Right lobe of liver (tissue), 6 donors: ENCODE measurements at regions not wholly inside any gene's neighbourhood (a gene's known extent, or its start where the extent isn't known, plus 50 kb on each side); places are given as distances from the start of the nearest gene placed in this dataset.

Source experiments
- ATAC-seq, 4 donors: fragments of 200-7000 bp; cut with Tn5 transposase; one replicate each; pipeline ENCODE4 v1.9.1; 2020; ENCODE audit warnings: mild to moderate bottlenecking in 4 of 4, moderate library complexity in 4 of 4
- DNase-seq, 3 donors: peaks; one replicate each; pipeline ENCODE4 v3.0.0-alpha.2; 2020
- H3K27ac ChIP-seq, 3 donors: fragments of 200-600 bp; one replicate each; pipeline ENCODE4 v1.8.0; 2022
- H3K27me3 ChIP-seq, 2 donors: fragments of 200-600 bp; one replicate each; pipeline ENCODE4 v1.8.0; 2022
- H3K36me3 ChIP-seq, 4 donors: fragments of 200-600 bp; sonication (generic) in 1 of 4; one replicate each; pipeline versions ENCODE4 v1.5.1 to v1.8.0; 2017 to 2022; ENCODE audit warnings: control low read depth in 1 of 4
- H3K4me1 ChIP-seq, 4 donors: fragments of 200-600 bp; sonication (generic) in 1 of 4; one replicate each; pipeline versions ENCODE4 v1.5.1 to v1.8.0; 2017 to 2022; ENCODE audit warnings: control low read depth in 1 of 4
- H3K4me3 ChIP-seq, 3 donors: fragments of 200-600 bp; one replicate each; pipeline ENCODE4 v1.8.0; 2022
- H3K9me3 ChIP-seq, 4 donors: fragments of 200-600 bp; sonication (generic) in 1 of 4; one replicate each; pipeline versions ENCODE4 v1.5.1 to v1.8.0; 2017 to 2022; ENCODE audit warnings: control low read depth in 1 of 4
- POLR2A ChIP-seq: fragments of 450-650 bp; IDR thresholded peaks from one replicate; pipeline ENCODE4 v1.6.1; 2017; ENCODE audit warnings: antibody characterized with exemption, mild to moderate bottlenecking
- WGBS: methylation state at CpG from one replicate; pipeline ENCODE4 v1.1.6; 2018; ENCODE audit warnings: low coverage, low lambda C conversion rate; ENCODE audit not compliant: insufficient coverage; ENCODE audit errors: missing lambda C conversion rate; 5-methylcytosine and 5-hydroxymethylcytosine counted together
- intact Hi-C, 2 donors: fragments of 100-400 bp; cut with DNase I; formaldehyde crosslinking; loops; one replicate each; pipeline versions ENCODE4 v1.11.2 to v1.14.1; 2022
- TF ChIP-seq, protein P1 (sequence below), 4 donors: fragments of 200-600 bp in 3 of 4; fragments of 450-650 bp in 1 of 4; IDR thresholded peaks; one replicate each; pipeline versions ENCODE4 v1.5.1 to v1.8.0; 2016 to 2022; ENCODE audit warnings: antibody characterized with exemption in 4 of 4, mild to moderate bottlenecking in 2 of 4
- donor health status: DM: no; HTN: yes; CAD: no.
- donor health status: DM: no; HTN: no; CAD: no.
- donor health status: DM: no; HTN: no; CAD: no.
- donor health status: DM: no; HTN: yes; CAD: no.
- donor health status: DM: no; HTN: yes; CAD: no.

GRCh38 chr4:114311787-114312186 lies 286.8 kb upstream of the UGT8 start:
- no peaks in the 10 kb centered on the region for H3K9me3 ChIP-seq
- DNase-seq = no peak
- H3K27me3 ChIP-seq = no peaks in the 10 kb centered on the region
- H3K4me3 ChIP-seq = no peak overlapping the region
- WGBS = 37% methylated on average over 4 of the region's 4 CpGs
- H3K4me1 ChIP-seq = no peaks in the 10 kb centered on the region
- intact Hi-C loops = no loop called here
- no peak for TF ChIP-seq POLR2A
- TF ChIP-seq, protein P1, sequence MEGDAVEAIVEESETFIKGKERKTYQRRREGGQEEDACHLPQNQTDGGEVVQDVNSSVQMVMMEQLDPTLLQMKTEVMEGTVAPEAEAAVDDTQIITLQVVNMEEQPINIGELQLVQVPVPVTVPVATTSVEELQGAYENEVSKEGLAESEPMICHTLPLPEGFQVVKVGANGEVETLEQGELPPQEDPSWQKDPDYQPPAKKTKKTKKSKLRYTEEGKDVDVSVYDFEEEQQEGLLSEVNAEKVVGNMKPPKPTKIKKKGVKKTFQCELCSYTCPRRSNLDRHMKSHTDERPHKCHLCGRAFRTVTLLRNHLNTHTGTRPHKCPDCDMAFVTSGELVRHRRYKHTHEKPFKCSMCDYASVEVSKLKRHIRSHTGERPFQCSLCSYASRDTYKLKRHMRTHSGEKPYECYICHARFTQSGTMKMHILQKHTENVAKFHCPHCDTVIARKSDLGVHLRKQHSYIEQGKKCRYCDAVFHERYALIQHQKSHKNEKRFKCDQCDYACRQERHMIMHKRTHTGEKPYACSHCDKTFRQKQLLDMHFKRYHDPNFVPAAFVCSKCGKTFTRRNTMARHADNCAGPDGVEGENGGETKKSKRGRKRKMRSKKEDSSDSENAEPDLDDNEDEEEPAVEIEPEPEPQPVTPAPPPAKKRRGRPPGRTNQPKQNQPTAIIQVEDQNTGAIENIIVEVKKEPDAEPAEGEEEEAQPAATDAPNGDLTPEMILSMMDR (IDR thresholded peaks at IDR 0.05) = no peak
- H3K36me3 ChIP-seq = no peaks in the 10 kb centered on the region
- no peak for ATAC-seq
- H3K27ac ChIP-seq = no peak overlapping the region

DNA sequence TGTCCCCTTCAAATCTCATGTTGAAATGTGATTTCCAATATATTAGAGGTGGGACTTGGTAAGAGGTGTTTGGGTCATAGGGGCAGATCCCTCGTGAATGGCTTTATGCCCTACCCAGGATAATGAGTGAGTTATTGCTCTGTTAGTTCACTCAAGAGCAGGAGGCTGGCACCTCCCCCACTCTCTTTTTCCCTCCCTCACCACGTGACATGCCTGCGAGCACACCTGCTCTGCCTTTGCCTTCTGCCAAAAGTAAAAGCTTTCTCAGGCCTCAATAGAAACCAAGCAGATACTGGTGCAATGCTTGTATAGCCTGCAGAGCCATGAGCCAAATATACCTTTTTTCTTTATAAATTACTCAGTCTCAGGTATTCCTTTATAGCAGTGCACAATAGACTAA lies 286.3 kb upstream of the UGT8 start:
- H3K27ac ChIP-seq = no peak overlapping the region
- no peaks in the 10 kb centered on the region for H3K27me3 ChIP-seq
- no peaks in the 10 kb centered on the region for H3K4me1 ChIP-seq
- no peak overlapping the region for H3K4me3 ChIP-seq
- 71% methylated on average over 3 of the region's 3 CpGs for WGBS
- DNase-seq = no peak
- H3K36me3 ChIP-seq = no peaks in the 10 kb centered on the region
- no peak for TF ChIP-seq POLR2A
- TF ChIP-seq, protein P1 (IDR thresholded peaks at IDR 0.05) = no peak
- intact Hi-C loops = no loop called here
- no peaks in the 10 kb centered on the region for H3K9me3 ChIP-seq
- ATAC-seq = no peak

DNA sequence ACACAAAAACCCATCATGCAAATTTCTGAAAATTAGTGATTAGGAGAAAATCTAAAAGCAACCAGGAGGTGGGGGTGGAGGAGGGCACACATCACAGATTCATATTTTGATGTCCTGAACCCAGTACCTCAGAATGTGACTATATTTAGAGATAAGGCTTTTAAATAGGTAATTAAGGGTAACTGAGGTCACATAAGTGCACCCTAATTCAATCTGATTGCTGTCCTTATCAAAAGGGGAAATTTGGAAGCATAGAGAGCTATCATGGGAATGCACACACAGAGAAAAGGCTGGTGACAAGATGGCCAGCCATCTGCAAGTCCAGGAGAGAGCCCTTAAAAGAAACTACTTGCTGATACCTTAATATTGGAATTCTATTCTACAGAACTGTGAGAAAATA lies 281.8 kb upstream of the UGT8 start:
- Histone ChIP-seq H3K4me3 (no peak overlapping the region), H3K9me3 (no peaks in the 10 kb centered on the region), H3K27ac (no peak overlapping the region), H3K36me3 (no peaks in the 10 kb centered on the region), H3K27me3 (no peaks in the 10 kb centered on the region), H3K4me1 (no peaks in the 10 kb centered on the region)
- intact Hi-C loops = no loop called here
- ATAC-seq = no peak
- DNase-seq = no peak
- TF ChIP-seq POLR2A = no peak
- TF ChIP-seq, protein P1 (IDR thresholded peaks at IDR 0.05) = no peak

DNA sequence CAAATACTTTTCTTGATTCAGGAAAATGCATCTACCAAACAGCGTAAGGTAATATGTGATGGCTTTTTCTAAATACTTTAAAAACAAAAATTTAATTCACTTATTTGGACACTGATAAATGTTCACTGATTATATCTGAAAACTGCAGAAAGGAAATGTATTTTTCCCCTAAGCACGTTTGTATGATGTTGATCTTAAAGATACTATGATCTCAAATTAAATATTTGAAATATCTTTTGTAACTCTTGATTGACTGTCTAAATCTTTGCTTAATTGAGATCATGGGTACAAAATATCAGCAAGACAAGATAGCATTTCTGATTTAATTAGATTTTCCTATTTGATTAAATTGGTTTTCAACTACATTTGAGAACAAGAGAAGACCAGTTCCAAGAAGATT lies 281.0 kb upstream of the UGT8 start:
- no peaks in the 10 kb centered on the region for H3K36me3 ChIP-seq
- H3K27ac ChIP-seq = no peak overlapping the region
- no peaks in the 10 kb centered on the region for H3K27me3 ChIP-seq
- no peaks in the 10 kb centered on the region for H3K9me3 ChIP-seq
- H3K4me1 ChIP-seq = no peaks in the 10 kb centered on the region
- 54% methylated on average over 2 of the region's 2 CpGs for WGBS
- intact Hi-C loops = no loop called here
- DNase-seq (no peak), ATAC-seq (no peak)
- no peak overlapping the region for H3K4me3 ChIP-seq
- no peak for TF ChIP-seq POLR2A
- TF ChIP-seq, protein P1 (IDR thresholded peaks at IDR 0.05) = no peak

DNA sequence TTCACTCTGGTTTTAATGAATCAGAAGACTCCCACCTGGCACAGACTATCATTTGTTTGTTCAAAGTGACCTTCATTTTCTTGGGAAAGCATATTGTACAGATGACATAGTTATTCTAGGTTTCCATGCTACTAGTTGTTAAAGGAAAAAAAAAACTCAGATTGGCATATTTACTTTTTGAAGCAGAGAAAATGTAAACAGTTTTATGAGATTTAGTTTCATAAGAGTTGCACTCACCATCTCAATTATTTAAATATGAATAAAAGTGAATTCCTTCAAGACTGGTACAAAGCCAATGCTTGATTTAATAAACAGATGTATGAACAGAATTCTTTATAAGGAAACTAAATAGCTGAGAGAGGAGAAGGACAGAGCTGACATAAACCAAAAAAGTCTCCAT lies 280.3 kb upstream of the UGT8 start:
- Histone ChIP-seq H3K36me3 (no peaks in the 10 kb centered on the region), H3K27me3 (no peaks in the 10 kb centered on the region), H3K4me1 (no peaks in the 10 kb centered on the region), H3K4me3 (no peak overlapping the region), H3K9me3 (no peaks in the 10 kb centered on the region), H3K27ac (no peak overlapping the region)
- intact Hi-C loops = no loop called here
- no peak for DNase-seq
- ATAC-seq = no peak
- no peak for TF ChIP-seq POLR2A
- TF ChIP-seq, protein P1 (IDR thresholded peaks at IDR 0.05) = no peak
